ENCODE measurements at regions not wholly inside any gene's neighbourhood (a gene's known extent, or its start where the extent isn't known, plus 50 kb on each side); places are given as distances from the start of the nearest gene placed in this dataset.
"Not testable (repeated sequence)": the region's sequence is repeated elsewhere in the genome, so short reads cannot be mapped to it uniquely, and the experiment has no call there.

DNA sequence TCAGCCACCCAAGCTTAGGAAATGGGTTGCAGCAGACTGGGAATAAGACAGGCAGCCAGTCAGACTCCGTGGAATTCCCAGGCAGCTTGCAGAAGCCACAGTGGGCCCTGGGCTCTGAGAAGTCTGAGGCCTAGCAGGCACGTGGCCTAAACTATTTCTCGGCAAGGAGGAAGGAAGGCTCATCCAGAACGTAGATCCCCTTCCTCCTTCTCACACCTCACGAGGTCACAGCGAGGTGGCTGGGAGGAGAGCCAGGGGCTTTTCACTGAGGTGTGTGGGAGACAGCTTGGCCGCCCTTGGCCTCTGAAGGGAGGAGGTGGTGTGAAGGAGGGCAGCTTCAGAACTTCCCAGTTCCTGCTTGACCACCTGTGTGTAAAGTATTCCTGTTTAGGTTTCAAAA, 77.2 kb upstream of the CCZ1B start:
- H3K27me3 ChIP-seq (ENCODE audit: insufficient read depth, low read length, poor library complexity); H2AFZ ChIP-seq (ENCODE audit: low read depth, low read length); H4K20me1 ChIP-seq (ENCODE audit: insufficient read depth, low read length); H3K36me3 ChIP-seq (ENCODE audit: insufficient read depth, low read length); H3K79me2 ChIP-seq (ENCODE audit: insufficient read depth, low read length); H3K9me3 ChIP-seq (ENCODE audit: insufficient read depth, low read length, severe bottlenecking); H3K4me1 ChIP-seq (ENCODE audit: insufficient read depth, low read length); H3K9ac ChIP-seq (ENCODE audit: low read depth, low read length); DNase-seq; H3K27ac ChIP-seq (ENCODE audit: low read length); H3K4me3 ChIP-seq (ENCODE audit: low read depth in 1 of 2, low read length in 2 of 2); H3K4me2 ChIP-seq (ENCODE audit: insufficient read depth, low read length); ATAC-seq (ENCODE audit: insufficient read depth, low read depth): not testable (repeated sequence)

DNA sequence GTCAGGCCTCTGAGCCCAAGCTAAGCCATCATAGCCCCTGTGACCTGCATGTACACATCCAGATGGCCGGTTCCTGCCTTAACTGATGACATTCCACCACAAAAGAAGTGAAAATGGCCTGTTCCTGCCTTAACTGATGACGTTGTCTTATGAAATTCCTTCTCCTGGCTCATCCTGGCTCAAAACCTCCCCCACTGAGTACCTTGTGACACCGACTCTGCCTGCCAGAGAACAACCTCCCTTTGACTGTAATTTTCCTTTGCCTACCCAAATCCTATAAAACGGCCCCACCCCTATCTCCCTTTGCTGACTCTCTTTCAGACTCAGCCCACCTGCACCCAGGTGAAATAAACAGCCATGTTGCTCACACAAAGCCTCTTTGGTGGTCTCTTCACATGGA, 77.7 kb upstream of the CCZ1B start:
- not testable (repeated sequence) for H3K27ac ChIP-seq (ENCODE audit: low read length); ATAC-seq (ENCODE audit: insufficient read depth, low read depth); H3K9ac ChIP-seq (ENCODE audit: low read depth, low read length); H4K20me1 ChIP-seq (ENCODE audit: insufficient read depth, low read length); H3K4me2 ChIP-seq (ENCODE audit: insufficient read depth, low read length); H3K4me3 ChIP-seq (ENCODE audit: low read depth in 1 of 2, low read length in 2 of 2); H3K79me2 ChIP-seq (ENCODE audit: insufficient read depth, low read length); H3K9me3 ChIP-seq (ENCODE audit: insufficient read depth, low read length, severe bottlenecking); H3K4me1 ChIP-seq (ENCODE audit: insufficient read depth, low read length); H2AFZ ChIP-seq (ENCODE audit: low read depth, low read length); H3K36me3 ChIP-seq (ENCODE audit: insufficient read depth, low read length); H3K27me3 ChIP-seq (ENCODE audit: insufficient read depth, low read length, poor library complexity); DNase-seq

DNA sequence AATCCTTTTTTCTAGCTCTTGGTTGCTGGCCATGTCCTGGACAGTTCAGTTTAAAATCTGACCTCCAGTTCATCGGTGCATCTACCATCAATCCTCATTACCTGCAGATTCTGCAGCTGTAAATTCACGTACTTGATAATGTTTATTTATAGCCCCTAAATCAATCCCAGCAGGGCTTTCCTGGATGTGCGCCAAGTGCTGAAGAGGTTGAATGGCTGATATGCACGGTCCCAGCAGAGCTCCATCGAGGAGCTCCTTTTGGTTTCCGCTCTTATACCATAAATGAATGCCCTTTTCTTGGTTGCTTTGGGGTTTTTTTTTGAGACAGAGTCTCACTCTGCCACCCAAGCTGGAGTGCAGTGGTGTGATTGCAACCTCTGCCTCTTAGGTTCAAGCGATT, 91.2 kb upstream of the CCZ1B start:
- TF ChIP-seq, protein P1, sequence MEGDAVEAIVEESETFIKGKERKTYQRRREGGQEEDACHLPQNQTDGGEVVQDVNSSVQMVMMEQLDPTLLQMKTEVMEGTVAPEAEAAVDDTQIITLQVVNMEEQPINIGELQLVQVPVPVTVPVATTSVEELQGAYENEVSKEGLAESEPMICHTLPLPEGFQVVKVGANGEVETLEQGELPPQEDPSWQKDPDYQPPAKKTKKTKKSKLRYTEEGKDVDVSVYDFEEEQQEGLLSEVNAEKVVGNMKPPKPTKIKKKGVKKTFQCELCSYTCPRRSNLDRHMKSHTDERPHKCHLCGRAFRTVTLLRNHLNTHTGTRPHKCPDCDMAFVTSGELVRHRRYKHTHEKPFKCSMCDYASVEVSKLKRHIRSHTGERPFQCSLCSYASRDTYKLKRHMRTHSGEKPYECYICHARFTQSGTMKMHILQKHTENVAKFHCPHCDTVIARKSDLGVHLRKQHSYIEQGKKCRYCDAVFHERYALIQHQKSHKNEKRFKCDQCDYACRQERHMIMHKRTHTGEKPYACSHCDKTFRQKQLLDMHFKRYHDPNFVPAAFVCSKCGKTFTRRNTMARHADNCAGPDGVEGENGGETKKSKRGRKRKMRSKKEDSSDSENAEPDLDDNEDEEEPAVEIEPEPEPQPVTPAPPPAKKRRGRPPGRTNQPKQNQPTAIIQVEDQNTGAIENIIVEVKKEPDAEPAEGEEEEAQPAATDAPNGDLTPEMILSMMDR (IDR thresholded peaks at IDR 0.05; ENCODE audit: borderline replicate concordance, extremely low read depth, low read length, poor library complexity, severe bottlenecking), result no peak
- TF ChIP-seq EZH2 (IDR thresholded peaks at IDR 0.05; ENCODE audit: borderline replicate concordance, low read depth, low read length, severe bottlenecking), result no peak
- ATAC-seq (ENCODE audit: insufficient read depth, low read depth) (no peak), DNase-seq (no peak)
- no peak overlapping the region for H3K4me2 ChIP-seq (ENCODE audit: insufficient read depth, low read length)
- H3K79me2 ChIP-seq (ENCODE audit: insufficient read depth, low read length), result no peaks in the 10 kb centered on the region
- no peaks in the 10 kb centered on the region for H3K4me1 ChIP-seq (ENCODE audit: insufficient read depth, low read length)
- H3K9me3 ChIP-seq (ENCODE audit: insufficient read depth, low read length, severe bottlenecking), result no peaks in the 10 kb centered on the region
- no peaks in the 10 kb centered on the region for H3K36me3 ChIP-seq (ENCODE audit: insufficient read depth, low read length)
- no peak overlapping the region for H2AFZ ChIP-seq (ENCODE audit: low read depth, low read length)
- H4K20me1 ChIP-seq (ENCODE audit: insufficient read depth, low read length), result no peaks in the 10 kb centered on the region
- no peak overlapping the region for H3K9ac ChIP-seq (ENCODE audit: low read depth, low read length)
- no peak overlapping the region for H3K4me3 ChIP-seq (ENCODE audit: low read depth in 1 of 2, low read length in 2 of 2)
- H3K27me3 ChIP-seq (ENCODE audit: insufficient read depth, low read length, poor library complexity), result no peaks in the 10 kb centered on the region
- H3K27ac ChIP-seq (ENCODE audit: low read length), result no peak overlapping the region

DNA sequence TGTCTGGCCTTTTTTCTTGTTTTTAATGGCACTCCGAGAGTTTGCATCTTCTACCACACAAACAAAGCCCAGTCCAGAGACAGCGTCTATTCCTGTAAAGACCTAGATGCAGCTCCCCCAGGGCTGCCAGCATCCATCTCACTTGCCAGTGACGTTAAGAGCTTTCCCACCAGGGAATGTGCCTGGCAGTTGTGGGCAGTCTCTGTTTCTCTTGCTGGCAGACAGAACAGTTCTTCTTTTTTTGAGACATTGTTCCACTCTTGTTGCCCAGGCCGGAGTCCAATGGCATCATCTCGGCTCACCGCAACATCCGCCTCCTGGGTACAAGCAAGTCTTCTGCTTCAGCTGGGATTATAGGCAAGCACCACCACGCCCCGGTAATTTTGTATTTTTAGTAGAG, 93.1 kb upstream of the CCZ1B start:
- not testable (repeated sequence) for H3K36me3 ChIP-seq (ENCODE audit: insufficient read depth, low read length); H3K4me2 ChIP-seq (ENCODE audit: insufficient read depth, low read length); H4K20me1 ChIP-seq (ENCODE audit: insufficient read depth, low read length); ATAC-seq (ENCODE audit: insufficient read depth, low read depth); H3K79me2 ChIP-seq (ENCODE audit: insufficient read depth, low read length); H3K9me3 ChIP-seq (ENCODE audit: insufficient read depth, low read length, severe bottlenecking); H3K27ac ChIP-seq (ENCODE audit: low read length); H3K9ac ChIP-seq (ENCODE audit: low read depth, low read length); H3K27me3 ChIP-seq (ENCODE audit: insufficient read depth, low read length, poor library complexity); H2AFZ ChIP-seq (ENCODE audit: low read depth, low read length); H3K4me1 ChIP-seq (ENCODE audit: insufficient read depth, low read length); H3K4me3 ChIP-seq (ENCODE audit: low read depth in 1 of 2, low read length in 2 of 2); DNase-seq

DNA sequence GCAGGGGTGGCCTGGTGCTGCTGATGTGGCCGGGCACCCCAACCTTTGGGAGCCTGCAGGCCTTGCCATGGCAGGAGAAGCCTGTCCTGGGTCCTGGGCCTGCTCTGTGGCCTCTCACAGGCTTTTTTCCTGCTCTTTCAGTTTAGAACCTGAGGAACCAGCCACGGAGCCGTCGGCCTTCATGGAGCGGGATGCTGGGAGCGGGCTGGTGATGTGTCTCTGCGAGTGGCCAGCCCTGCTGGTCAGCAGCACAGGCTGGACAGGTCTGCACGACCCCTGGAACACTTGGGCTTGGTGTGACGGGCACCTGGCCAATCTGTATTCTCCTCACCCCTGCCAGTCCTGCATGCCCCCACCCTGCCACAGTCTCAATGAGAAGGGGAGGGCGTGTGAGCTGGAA, 98.4 kb upstream of the CCZ1B start:
- H3K9me3 ChIP-seq (ENCODE audit: insufficient read depth, low read length, severe bottlenecking); H3K36me3 ChIP-seq (ENCODE audit: insufficient read depth, low read length); H3K4me3 ChIP-seq (ENCODE audit: low read depth in 1 of 2, low read length in 2 of 2); H3K4me1 ChIP-seq (ENCODE audit: insufficient read depth, low read length); H3K79me2 ChIP-seq (ENCODE audit: insufficient read depth, low read length); H2AFZ ChIP-seq (ENCODE audit: low read depth, low read length); DNase-seq; H3K27ac ChIP-seq (ENCODE audit: low read length); H3K9ac ChIP-seq (ENCODE audit: low read depth, low read length); ATAC-seq (ENCODE audit: insufficient read depth, low read depth); H3K27me3 ChIP-seq (ENCODE audit: insufficient read depth, low read length, poor library complexity); H3K4me2 ChIP-seq (ENCODE audit: insufficient read depth, low read length); H4K20me1 ChIP-seq (ENCODE audit: insufficient read depth, low read length): not testable (repeated sequence)

DNA sequence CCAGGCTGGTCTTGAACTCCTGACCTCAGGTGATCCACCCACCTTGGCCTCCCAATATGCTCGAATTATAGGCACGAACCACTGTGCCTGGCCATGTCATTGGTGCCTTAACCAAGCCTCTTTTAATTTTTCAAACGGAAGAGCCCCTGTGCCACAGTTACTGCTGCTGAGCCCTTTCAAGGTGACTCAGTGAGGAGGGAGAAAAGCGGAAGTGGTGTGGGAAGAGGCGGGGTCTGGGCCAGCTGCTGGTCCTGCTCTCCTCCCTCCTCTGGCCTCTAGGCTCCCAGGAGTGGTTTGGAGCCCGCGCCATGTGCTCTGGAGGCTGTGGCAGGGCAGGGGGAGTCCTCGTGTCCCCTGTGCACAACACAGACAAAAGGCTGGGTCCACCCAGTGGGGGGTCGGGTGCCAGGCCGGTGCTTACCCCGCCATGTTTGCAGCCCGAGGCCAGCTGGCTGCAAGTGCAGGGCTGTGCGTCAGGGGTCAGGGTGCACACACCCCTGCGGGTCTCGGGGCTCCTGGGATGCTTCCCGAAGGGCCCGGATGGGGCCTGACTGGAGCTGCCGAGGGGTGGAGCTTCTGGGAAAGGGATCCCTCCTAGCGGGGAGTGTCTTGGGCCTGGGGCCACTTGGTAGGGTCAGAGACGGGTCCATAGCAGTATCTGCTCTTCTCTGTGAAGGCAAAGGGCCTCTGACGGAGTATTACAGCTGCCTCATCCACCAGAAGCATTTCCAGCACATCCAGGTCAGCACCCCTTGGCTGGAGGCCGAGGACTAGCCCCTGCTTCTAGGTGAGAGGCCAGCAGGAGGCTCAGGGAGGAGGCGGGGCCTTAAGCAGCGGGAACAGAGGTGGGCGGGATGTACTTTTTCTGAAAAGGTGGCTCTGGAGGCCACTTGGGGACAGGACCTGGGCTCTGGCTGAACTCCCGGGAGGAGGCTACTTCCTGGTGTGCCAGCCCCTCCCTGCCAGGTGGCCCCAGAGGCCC, 100.4 kb upstream of the CCZ1B start:
- DNase-seq; H3K27ac ChIP-seq (ENCODE audit: low read length); H3K9me3 ChIP-seq (ENCODE audit: insufficient read depth, low read length, severe bottlenecking): not testable (repeated sequence)

DNA sequence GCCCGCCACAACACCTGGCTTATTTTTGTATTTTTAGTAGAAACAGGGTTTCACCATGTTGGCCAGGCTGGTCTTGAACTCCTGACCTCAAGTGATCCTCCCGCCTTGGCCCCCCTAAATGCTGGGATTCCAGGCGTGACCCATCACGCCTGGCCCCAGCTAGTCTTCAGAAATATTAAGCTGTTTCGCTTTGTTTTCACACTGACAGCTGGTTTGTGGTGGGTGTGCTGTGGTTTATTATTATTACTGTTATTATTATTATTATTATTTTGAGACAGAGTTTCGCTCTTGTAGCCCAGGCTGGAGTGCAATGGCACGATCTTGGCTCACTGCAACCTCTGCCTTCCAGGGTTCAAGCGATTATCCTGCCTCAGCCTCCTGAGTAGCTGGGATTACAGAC, 101.6 kb upstream of the CCZ1B start:
- H3K9me3 ChIP-seq (ENCODE audit: insufficient read depth, low read length, severe bottlenecking); H3K4me1 ChIP-seq (ENCODE audit: insufficient read depth, low read length); DNase-seq; H3K27me3 ChIP-seq (ENCODE audit: insufficient read depth, low read length, poor library complexity); H4K20me1 ChIP-seq (ENCODE audit: insufficient read depth, low read length); H2AFZ ChIP-seq (ENCODE audit: low read depth, low read length); H3K9ac ChIP-seq (ENCODE audit: low read depth, low read length); ATAC-seq (ENCODE audit: insufficient read depth, low read depth); H3K79me2 ChIP-seq (ENCODE audit: insufficient read depth, low read length); H3K4me3 ChIP-seq (ENCODE audit: low read depth in 1 of 2, low read length in 2 of 2); H3K36me3 ChIP-seq (ENCODE audit: insufficient read depth, low read length); H3K4me2 ChIP-seq (ENCODE audit: insufficient read depth, low read length); H3K27ac ChIP-seq (ENCODE audit: low read length): not testable (repeated sequence)

More for the DNA sequence above, 100.4 kb upstream of the CCZ1B start:
- not testable (repeated sequence) for H3K4me1 ChIP-seq (ENCODE audit: insufficient read depth, low read length); H3K36me3 ChIP-seq (ENCODE audit: insufficient read depth, low read length); ATAC-seq (ENCODE audit: insufficient read depth, low read depth); H3K27me3 ChIP-seq (ENCODE audit: insufficient read depth, low read length, poor library complexity); H3K4me3 ChIP-seq (ENCODE audit: low read depth in 1 of 2, low read length in 2 of 2); H3K79me2 ChIP-seq (ENCODE audit: insufficient read depth, low read length); H2AFZ ChIP-seq (ENCODE audit: low read depth, low read length); H3K4me2 ChIP-seq (ENCODE audit: insufficient read depth, low read length); H4K20me1 ChIP-seq (ENCODE audit: insufficient read depth, low read length); H3K9ac ChIP-seq (ENCODE audit: low read depth, low read length)

All from DND-41 (cell line).